Smooth muscle cell (in vitro differentiated cells): ENCODE measurements at regions not wholly inside any gene's neighbourhood (a gene's known extent, or its start where the extent isn't known, plus 50 kb on each side); places are given as distances from the start of the nearest gene placed in this dataset.

Source experiments
- DNase-seq: peaks from one replicate; lab custom pipeline; 2025; ENCODE audit not compliant: unreplicated experiment; lab: John Stamatoyannopoulos, UW
- H2AFZ ChIP-seq: fragments of 200-600 bp; sonication (generic); 2 replicates; pipeline ENCODE4 v1.6.0; 2016; ENCODE audit warnings: antibody characterized with exemption, low read depth, mild to moderate bottlenecking
- H3F3A ChIP-seq: fragments of 200-600 bp; sonication (generic); 2 replicates; pipeline ENCODE4 v1.6.0; 2017; ENCODE audit warnings: antibody characterized with exemption, low read depth
- H3K27ac ChIP-seq: fragments of 200-600 bp; sonication (generic); 2 replicates; pipeline ENCODE4 v1.5.1; 2016; ENCODE audit warnings: low read depth, mild to moderate bottlenecking
- H3K27me3 ChIP-seq: fragments of 200-600 bp; sonication (generic); 2 replicates; pipeline ENCODE4 v1.6.1; 2016; ENCODE audit warnings: low read depth, mild to moderate bottlenecking
- H3K36me3 ChIP-seq: fragments of 200-600 bp; sonication (generic); 2 replicates; pipeline ENCODE4 v1.5.1; 2016; ENCODE audit warnings: low read depth
- H3K4me1 ChIP-seq: fragments of 200-600 bp; sonication (generic); 2 replicates; pipeline ENCODE4 v1.5.1; 2016; ENCODE audit warnings: low read depth
- H3K4me2 ChIP-seq: fragments of 200-600 bp; sonication (generic); 2 replicates; pipeline ENCODE4 v1.6.0; 2016; ENCODE audit warnings: mild to moderate bottlenecking
- H3K4me3 ChIP-seq: fragments of 200-600 bp; sonication (generic); 2 replicates; pipeline ENCODE4 v1.5.1; 2016; ENCODE audit warnings: mild to moderate bottlenecking
- H3K79me2 ChIP-seq: fragments of 200-600 bp; sonication (generic); 2 replicates; pipeline ENCODE4 v1.6.0; 2016; ENCODE audit warnings: low read depth, mild to moderate bottlenecking
- H3K9ac ChIP-seq: fragments of 200-600 bp; sonication (generic); 2 replicates; pipeline ENCODE4 v1.6.0; 2016; ENCODE audit warnings: low read depth
- H3K9me3 ChIP-seq: fragments of 200-600 bp; sonication (generic); replicated peaks from 2 replicates; pipeline ENCODE4 v1.5.1; 2016; ENCODE audit warnings: low read depth
- H4K20me1 ChIP-seq: fragments of 200-600 bp; sonication (generic); 2 replicates; pipeline ENCODE4 v1.6.0; 2016; ENCODE audit warnings: low read depth
- CTCF ChIP-seq: fragments of 200-600 bp; sonication (generic); IDR thresholded peaks from 2 replicates; pipeline ENCODE4 v1.5.1; 2017; ENCODE audit warnings: borderline replicate concordance, mild to moderate bottlenecking, antibody characterized with exemption; ENCODE audit not compliant: insufficient read depth, poor library complexity, severe bottlenecking
- WGBS: methylation state at CpG from one replicate; pipeline ENCODE4 v1.1.7; 2016; ENCODE audit warnings: low lambda C conversion rate; 5-methylcytosine and 5-hydroxymethylcytosine counted together

GRCh38 chr16:35573407-35573806, 2114.0 kb downstream of the TP53TG3F start:
- Histone ChIP-seq H3K4me2 (no peak overlapping the region), H3K4me3 (no peak overlapping the region), H3K4me1 (no peaks in the 10 kb centered on the region), H3K27ac (no peak overlapping the region), H4K20me1 (no peaks in the 10 kb centered on the region), H2AFZ (no peak overlapping the region), H3K79me2 (no peaks in the 10 kb centered on the region), H3K9me3 (peaks cover 7% of the 10 kb centered on the region), H3K9ac (no peak overlapping the region), H3K36me3 (no peaks in the 10 kb centered on the region), H3K27me3 (no peaks in the 10 kb centered on the region), H3F3A (no peaks in the 10 kb centered on the region)
- no peak for DNase-seq
- WGBS, result 85% methylated on average over 12 of the region's 12 CpGs
- TF ChIP-seq CTCF, result no peak

- no peak overlapping the region for H3K9ac ChIP-seq
- H3K27me3 ChIP-seq, result no peaks in the 10 kb centered on the region
- DNase-seq, result no peak
- WGBS, result 86% methylated on average over 25 of the region's 29 CpGs
- H3F3A ChIP-seq, result no peaks in the 10 kb centered on the region
- TF ChIP-seq CTCF, result no peak
- H4K20me1 ChIP-seq, result no peaks in the 10 kb centered on the region
- peaks cover 8% of the 10 kb centered on the region for H3K9me3 ChIP-seq
- no peak overlapping the region for H3K4me2 ChIP-seq
- no peak overlapping the region for H3K27ac ChIP-seq
- no peaks in the 10 kb centered on the region for H3K4me1 ChIP-seq
- no peaks in the 10 kb centered on the region for H3K36me3 ChIP-seq
- no peak overlapping the region for H2AFZ ChIP-seq
- H3K79me2 ChIP-seq, result no peaks in the 10 kb centered on the region
- H3K4me3 ChIP-seq, result no peak overlapping the region
These were observed 2114.6 kb downstream of the TP53TG3F start for GRCh38 chr16:35574011-35574410.

GRCh38 chr16:35574454-35575431, 2115.3 kb downstream of the TP53TG3F start:
- Histone ChIP-seq H3K27me3 (no peaks in the 10 kb centered on the region), H3K27ac (no peak overlapping the region), H4K20me1 (no peaks in the 10 kb centered on the region), H3K79me2 (no peaks in the 10 kb centered on the region), H3K9me3 (peaks cover 13% of the 10 kb centered on the region), H3K9ac (no peak overlapping the region), H2AFZ (no peak overlapping the region), H3K4me3 (no peak overlapping the region), H3K4me2 (no peak overlapping the region), H3F3A (no peaks in the 10 kb centered on the region), H3K4me1 (no peaks in the 10 kb centered on the region), H3K36me3 (no peaks in the 10 kb centered on the region)
- no peak for TF ChIP-seq CTCF
- DNase-seq, result no peak
- WGBS, result 94% methylated on average over 33 of the region's 60 CpGs
